ENCODE measurements at regions not wholly inside any gene's neighbourhood (a gene's known extent, or its start where the extent isn't known, plus 50 kb on each side); places are given as distances from the start of the nearest gene placed in this dataset.
"Not testable (repeated sequence)": the region's sequence is repeated elsewhere in the genome, so short reads cannot be mapped to it uniquely, and the experiment has no call there.

DNA sequence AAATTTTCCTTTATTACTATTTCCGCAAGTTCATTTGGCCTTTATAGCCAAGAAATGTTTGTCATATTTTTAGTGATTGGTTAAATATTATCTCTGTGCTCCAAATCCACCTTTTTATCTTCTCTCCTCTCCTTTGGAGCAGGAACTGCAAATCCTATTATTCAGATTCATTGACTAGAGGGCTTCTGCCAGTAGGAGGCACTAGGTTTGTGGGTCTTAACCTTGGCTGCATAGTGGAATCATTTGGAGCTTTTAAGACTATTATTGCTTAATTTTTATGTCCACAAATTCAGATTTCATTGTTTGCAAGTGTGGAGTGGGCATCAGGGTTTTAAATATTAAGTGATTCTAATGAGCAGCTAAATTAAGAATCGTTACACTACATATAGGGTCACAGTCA lies 75.3 kb upstream of the SYT10 start:
- no peaks in the 10 kb centered on the region for H3K4me1 Mint-ChIP-seq
- ATAC-seq (no peak), DNase-seq (no peak)
- H3K27me3 Mint-ChIP-seq: no peaks in the 10 kb centered on the region
- H3K27ac Mint-ChIP-seq: no peak overlapping the region
- H3K9me3 Mint-ChIP-seq (ENCODE audit: low read depth): no peaks in the 10 kb centered on the region
- CTCF ChIA-PET: no interaction called here
- H3K36me3 Mint-ChIP-seq: no peaks in the 10 kb centered on the region
- no peak overlapping the region for H3K4me3 Mint-ChIP-seq

GRCh38 chr12:33519566-33519965 lies 79.9 kb upstream of the SYT10 start:
- no peaks in the 10 kb centered on the region for H3K4me1 Mint-ChIP-seq
- no peak for DNase-seq
- no peak for ATAC-seq
- H3K36me3 Mint-ChIP-seq: no peaks in the 10 kb centered on the region
- CTCF ChIA-PET: no interaction called here
- H3K27me3 Mint-ChIP-seq: no peaks in the 10 kb centered on the region
- no peaks in the 10 kb centered on the region for H3K9me3 Mint-ChIP-seq (ENCODE audit: low read depth)
- no peak overlapping the region for H3K4me3 Mint-ChIP-seq
- no peak overlapping the region for H3K27ac Mint-ChIP-seq

DNA sequence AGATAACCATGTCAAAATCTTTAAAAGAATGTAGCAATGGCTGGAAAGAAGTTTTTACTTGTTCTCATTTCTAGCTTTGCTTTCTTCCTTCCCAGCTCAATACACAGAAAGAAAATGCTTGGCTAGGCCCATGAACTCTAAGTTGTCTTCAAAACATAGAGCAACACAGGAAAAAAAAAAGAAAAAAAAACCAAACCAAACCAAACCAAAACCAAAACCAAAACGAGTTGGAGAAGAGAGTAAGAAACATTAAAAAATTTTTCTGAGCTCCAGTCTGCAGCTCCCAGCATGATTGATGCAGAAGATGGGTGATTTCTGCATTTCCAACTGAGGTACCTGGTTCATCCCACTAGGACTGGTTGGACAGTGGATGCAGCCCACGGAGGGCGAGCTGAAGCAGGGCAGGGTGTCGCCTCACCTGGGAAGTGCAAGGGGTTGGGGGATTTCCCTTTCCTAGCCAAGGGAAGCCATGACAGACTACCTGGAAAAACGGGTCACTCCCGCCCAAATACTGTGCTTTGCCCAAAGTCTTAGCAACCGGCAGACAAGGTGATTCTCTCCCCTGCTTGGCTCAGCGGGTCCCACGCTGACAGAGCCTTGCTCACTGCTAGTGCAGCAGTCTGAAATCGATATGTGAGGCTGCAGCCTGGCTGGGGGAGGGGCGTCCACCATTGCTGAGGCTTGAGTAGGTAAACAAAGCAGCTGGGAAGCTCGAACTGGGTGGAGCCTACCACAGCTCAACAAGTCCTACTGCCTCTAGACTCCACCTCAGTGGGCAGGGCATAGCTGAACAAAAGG lies 81.1 kb upstream of the SYT10 start:
- CTCF ChIA-PET; DNase-seq; ATAC-seq; H3K4me1 Mint-ChIP-seq; H3K27ac Mint-ChIP-seq; H3K36me3 Mint-ChIP-seq; H3K27me3 Mint-ChIP-seq; H3K9me3 Mint-ChIP-seq (ENCODE audit: low read depth); H3K4me3 Mint-ChIP-seq: not testable (repeated sequence)

DNA sequence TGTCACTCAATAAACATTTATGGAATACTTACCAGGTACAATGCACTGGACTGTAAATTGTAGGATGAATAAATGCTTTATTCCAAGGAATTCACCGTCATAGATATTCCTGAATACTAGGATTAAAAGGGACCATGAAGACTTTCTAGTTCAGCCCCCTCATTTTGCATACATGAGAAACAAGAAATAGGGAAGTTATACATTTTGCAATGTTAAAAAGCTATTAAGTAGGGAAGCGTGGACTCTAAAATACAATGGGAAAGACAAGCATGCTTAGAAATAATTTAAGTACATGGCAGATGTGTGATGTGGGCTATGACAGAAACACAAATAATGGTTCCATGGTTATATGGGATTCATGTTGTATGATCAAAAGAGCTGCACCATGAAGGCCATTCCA lies 89.4 kb upstream of the SYT10 start:
- H3K27me3 Mint-ChIP-seq: no peaks in the 10 kb centered on the region
- no peaks in the 10 kb centered on the region for H3K36me3 Mint-ChIP-seq
- no peak for ATAC-seq
- H3K4me1 Mint-ChIP-seq: no peaks in the 10 kb centered on the region
- H3K4me3 Mint-ChIP-seq: no peak overlapping the region
- no peak for DNase-seq
- CTCF ChIA-PET: no interaction called here
- no peak overlapping the region for H3K27ac Mint-ChIP-seq
- H3K9me3 Mint-ChIP-seq (ENCODE audit: low read depth): peaks cover 2% of the 10 kb centered on the region

- CTCF ChIA-PET: no interaction called here
- H3K27me3 Mint-ChIP-seq: no peaks in the 10 kb centered on the region
- H3K36me3 Mint-ChIP-seq: no peaks in the 10 kb centered on the region
Measured at GRCh38 chr12:33529810-33530209, 90.2 kb upstream of the SYT10 start.

DNA sequence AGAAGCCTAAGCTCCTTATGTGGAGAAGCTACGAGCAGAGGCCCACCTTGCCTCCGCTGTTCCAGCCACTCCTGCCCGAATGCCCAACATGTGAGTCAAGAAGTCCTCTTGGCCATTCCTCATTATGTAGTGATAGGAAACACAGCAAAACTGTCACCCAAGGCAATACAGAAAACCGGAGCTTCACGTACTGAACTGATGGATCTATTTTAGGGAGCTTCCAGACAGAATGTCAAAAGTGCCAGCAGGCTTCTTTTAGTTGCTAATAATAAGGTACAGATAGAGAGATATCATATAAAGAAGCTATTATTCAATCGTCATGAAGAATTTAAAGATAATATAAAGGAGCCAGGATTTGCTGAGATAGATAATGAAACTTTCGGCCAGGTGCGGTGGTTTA lies 91.6 kb upstream of the SYT10 start:
- Mint-ChIP-seq H3K4me3 (no peak overlapping the region), H3K36me3 (no peaks in the 10 kb centered on the region), H3K27me3 (no peaks in the 10 kb centered on the region), H3K27ac (no peak overlapping the region), H3K9me3 (ENCODE audit: low read depth) (no peaks in the 10 kb centered on the region), H3K4me1 (no peaks in the 10 kb centered on the region)
- ATAC-seq (no peak), DNase-seq (no peak)
- CTCF ChIA-PET: no interaction called here

More at GRCh38 chr12:33529810-33530209, 90.2 kb upstream of the SYT10 start:
- peaks cover 2% of the 10 kb centered on the region for H3K9me3 Mint-ChIP-seq (ENCODE audit: low read depth)
- H3K27ac Mint-ChIP-seq: no peak overlapping the region
- H3K4me1 Mint-ChIP-seq: no peaks in the 10 kb centered on the region
- no peak for ATAC-seq
- H3K4me3 Mint-ChIP-seq: no peak overlapping the region
- DNase-seq: no peak

DNA sequence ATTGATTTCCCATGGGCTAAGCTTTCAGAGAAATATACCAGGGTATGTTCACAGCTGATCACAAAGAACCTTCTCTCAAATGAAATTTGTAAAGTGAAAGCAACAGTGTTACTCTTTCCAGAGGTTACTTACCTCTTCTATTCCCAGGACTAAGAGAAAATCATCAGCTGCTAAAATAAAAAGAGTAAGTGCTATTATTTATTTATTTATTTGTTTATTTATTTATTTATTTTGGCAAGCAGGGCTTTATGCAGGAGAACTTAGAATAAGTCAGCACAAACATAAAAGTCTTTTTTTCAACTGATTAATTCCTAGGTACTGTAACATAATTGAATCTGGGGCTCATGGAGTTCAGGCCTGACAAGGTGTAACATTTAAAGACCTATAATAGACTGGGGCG lies 93.9 kb upstream of the SYT10 start:
- no peak for ATAC-seq
- Mint-ChIP-seq H3K27ac (no peak overlapping the region), H3K36me3 (no peaks in the 10 kb centered on the region), H3K27me3 (no peaks in the 10 kb centered on the region), H3K9me3 (ENCODE audit: low read depth) (peaks cover 3% of the 10 kb centered on the region), H3K4me1 (no peaks in the 10 kb centered on the region), H3K4me3 (no peak overlapping the region)
- DNase-seq: no peak
- CTCF ChIA-PET: no interaction called here

- DNase-seq (no peak), ATAC-seq (no peak)
- Mint-ChIP-seq H3K4me3 (no peak overlapping the region), H3K9me3 (ENCODE audit: low read depth) (peaks cover 8% of the 10 kb centered on the region), H3K27ac (no peak overlapping the region), H3K4me1 (no peaks in the 10 kb centered on the region), H3K36me3 (no peaks in the 10 kb centered on the region), H3K27me3 (no peaks in the 10 kb centered on the region)
- CTCF ChIA-PET: no interaction called here
Measured at GRCh38 chr12:33536431-33536830, 96.8 kb upstream of the SYT10 start.

- ATAC-seq (no peak), DNase-seq (no peak)
- H3K9me3 Mint-ChIP-seq (ENCODE audit: low read depth): peaks cover 5% of the 10 kb centered on the region
- H3K27ac Mint-ChIP-seq: no peak overlapping the region
- no peaks in the 10 kb centered on the region for H3K36me3 Mint-ChIP-seq
- no peaks in the 10 kb centered on the region for H3K27me3 Mint-ChIP-seq
- H3K4me3 Mint-ChIP-seq: no peak overlapping the region
- CTCF ChIA-PET: no interaction called here
- no peaks in the 10 kb centered on the region for H3K4me1 Mint-ChIP-seq
Measured at GRCh38 chr12:33546004-33546403, 106.4 kb upstream of the SYT10 start.

GRCh38 chr12:33547084-33547483 lies 107.5 kb upstream of the SYT10 start:
- Mint-ChIP-seq H3K36me3 (no peaks in the 10 kb centered on the region), H3K9me3 (ENCODE audit: low read depth) (peaks cover 5% of the 10 kb centered on the region)

GRCh38 chr12:33550214-33550613 lies 110.6 kb upstream of the SYT10 start:
- DNase-seq; H3K36me3 Mint-ChIP-seq; H3K9me3 Mint-ChIP-seq (ENCODE audit: low read depth); H3K4me3 Mint-ChIP-seq; H3K4me1 Mint-ChIP-seq; H3K27me3 Mint-ChIP-seq; H3K27ac Mint-ChIP-seq; ATAC-seq; CTCF ChIA-PET: not testable (repeated sequence)

More at GRCh38 chr12:33547084-33547483, 107.5 kb upstream of the SYT10 start:
- Mint-ChIP-seq H3K4me3 (no peak overlapping the region), H3K27me3 (no peaks in the 10 kb centered on the region), H3K27ac (no peak overlapping the region), H3K4me1 (no peaks in the 10 kb centered on the region)
- ATAC-seq (no peak), DNase-seq (no peak)
- CTCF ChIA-PET: no interaction called here

DNA sequence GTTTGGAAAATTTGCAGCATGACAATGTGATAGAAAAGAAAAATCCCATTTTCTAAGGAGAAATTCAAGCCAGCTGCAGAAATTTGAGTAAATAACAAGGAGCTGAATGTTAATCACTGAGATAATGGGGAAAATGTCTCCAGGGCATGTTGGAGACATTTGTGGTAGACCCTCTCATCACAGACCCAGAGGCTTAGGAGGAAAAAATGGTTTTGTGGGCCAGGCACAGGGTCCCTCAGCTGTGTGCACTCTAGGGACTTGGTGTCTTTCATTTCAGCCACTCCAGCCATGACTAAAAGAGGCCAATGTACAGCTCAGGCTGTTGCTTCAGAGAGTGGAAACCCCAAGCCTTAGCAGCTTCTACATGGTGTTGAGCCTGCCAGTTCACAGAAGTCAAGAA lies 111.4 kb upstream of the SYT10 start:
- no peak for DNase-seq
- Mint-ChIP-seq H3K9me3 (ENCODE audit: low read depth) (peaks cover 9% of the 10 kb centered on the region), H3K27ac (no peak overlapping the region), H3K27me3 (no peaks in the 10 kb centered on the region), H3K4me1 (no peaks in the 10 kb centered on the region), H3K36me3 (no peaks in the 10 kb centered on the region), H3K4me3 (no peak overlapping the region)
- CTCF ChIA-PET: no interaction called here
- no peak for ATAC-seq

- Mint-ChIP-seq H3K27me3 (no peaks in the 10 kb centered on the region), H3K4me1 (no peaks in the 10 kb centered on the region), H3K4me3 (no peak overlapping the region), H3K27ac (no peak overlapping the region), H3K36me3 (no peaks in the 10 kb centered on the region), H3K9me3 (ENCODE audit: low read depth) (peaks cover 9% of the 10 kb centered on the region)
- ATAC-seq: no peak
- no peak for DNase-seq
- CTCF ChIA-PET: no interaction called here
Measured at GRCh38 chr12:33555128-33555527, 115.5 kb upstream of the SYT10 start.

DNA sequence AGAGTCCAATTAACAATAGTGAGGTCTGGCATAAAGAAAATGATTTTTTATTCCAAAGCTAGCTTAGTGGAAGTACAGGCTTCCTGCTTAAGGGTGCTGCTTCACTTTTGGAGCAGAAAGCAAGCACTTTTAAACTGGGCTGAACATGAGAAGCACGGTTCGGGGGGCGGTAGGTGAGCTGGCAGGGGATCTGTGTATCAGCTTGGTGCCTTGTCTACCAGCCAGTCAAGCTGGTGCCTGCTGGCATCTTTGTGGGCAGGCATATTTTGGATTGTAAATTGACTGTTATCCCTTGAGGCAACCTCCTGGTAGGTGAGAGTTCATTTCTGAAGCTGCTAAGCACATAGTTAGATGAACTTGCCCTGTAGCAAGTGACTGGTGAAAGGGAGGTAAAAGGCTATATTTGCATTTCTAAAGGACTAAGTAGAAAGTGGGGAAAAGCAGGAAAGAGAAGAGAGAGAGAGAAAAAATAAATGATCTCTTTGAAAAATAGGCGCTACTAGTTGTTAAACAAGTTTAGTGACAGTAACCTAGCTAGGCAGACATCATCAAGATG lies 121.1 kb upstream of the SYT10 start:
- Mint-ChIP-seq H3K4me1 (no peaks in the 10 kb centered on the region), H3K4me3 (no peak overlapping the region), H3K27ac (no peak overlapping the region), H3K9me3 (ENCODE audit: low read depth) (peaks cover 5% of the 10 kb centered on the region), H3K27me3 (no peaks in the 10 kb centered on the region), H3K36me3 (no peaks in the 10 kb centered on the region)
- ATAC-seq: no peak
- no peak for DNase-seq
- CTCF ChIA-PET: no interaction called here
